Activated naive CD4-positive, alpha-beta T cell (primary cell): ENCODE measurements at regions not wholly inside any gene's neighbourhood (a gene's known extent, or its start where the extent isn't known, plus 50 kb on each side); places are given as distances from the start of the nearest gene placed in this dataset.

Experiments
- DNase-seq, 4 experiments: peaks; one replicate each; lab custom pipeline; 2025; lab: John Stamatoyannopoulos, UW

DNA sequence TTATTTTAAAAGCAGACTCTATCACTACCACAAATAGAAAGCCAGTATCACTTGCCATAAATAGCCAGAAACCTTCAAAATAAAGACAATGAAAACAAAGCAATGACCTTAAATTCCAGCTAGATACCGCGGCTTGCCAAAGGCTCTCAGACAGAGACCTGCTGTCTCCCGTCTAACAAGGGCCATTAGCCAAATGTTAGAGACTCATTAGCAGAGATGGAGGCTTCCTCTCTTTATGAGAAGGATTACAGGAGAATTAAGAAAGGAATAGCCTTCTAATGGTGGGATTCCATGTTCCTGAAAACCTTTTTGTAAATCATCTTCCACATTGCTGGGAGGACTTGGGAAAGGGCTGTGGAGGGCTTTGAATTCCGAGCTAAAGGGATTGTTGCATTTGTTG lies 206.7 kb downstream of the AACS start:
- no peak for DNase-seq

DNA sequence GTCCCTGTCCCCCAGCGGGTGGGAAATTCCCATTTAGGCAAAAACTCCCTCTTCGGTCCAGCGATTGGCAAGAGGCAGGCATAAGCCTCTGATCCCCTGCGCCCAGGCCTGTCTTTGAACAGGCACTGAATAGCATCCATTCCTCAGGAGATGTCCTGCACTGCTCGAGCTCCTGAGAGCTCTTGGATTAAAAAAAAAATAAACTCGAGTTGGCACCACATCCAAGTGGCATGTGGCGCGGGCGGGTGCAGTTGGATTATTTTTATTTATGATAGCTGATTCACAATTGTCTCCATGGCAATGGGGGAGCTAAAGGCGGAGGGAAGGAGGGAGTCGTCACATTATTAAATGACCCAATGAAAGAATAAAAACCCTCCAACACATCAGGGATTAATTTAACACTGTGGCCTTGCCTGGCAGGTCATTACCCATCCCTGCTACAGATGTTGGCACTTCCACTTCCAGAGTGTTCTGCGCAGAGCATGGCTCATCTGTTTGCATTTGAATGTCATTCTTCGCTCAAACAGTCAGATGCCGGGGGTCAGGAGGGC lies 207.2 kb downstream of the AACS start:
- DNase-seq = no peak

DNA sequence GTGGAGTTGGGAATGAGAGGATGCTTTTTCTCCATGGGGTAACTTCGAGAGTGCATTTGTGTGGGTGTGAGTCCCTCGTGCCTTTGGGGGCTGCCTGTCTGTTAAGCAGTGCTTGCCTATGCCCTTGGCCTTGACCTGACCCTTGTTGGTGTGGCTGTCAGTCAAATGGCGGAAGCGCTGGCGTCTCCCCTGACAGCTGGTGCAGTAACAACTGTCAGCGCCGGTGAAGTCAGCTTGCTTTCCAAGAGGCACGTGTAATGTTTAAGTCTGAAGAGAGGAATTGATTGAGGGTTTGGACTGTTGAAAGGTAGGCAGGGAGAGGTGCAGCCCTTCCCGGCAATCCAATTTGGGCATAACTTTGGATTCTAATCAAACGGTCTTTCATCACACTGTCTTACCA lies 211.3 kb downstream of the AACS start:
- DNase-seq = no peak

GRCh38 chr12:125280482-125281377 lies 215.5 kb downstream of the AACS start:
- DNase-seq = no peak

DNA sequence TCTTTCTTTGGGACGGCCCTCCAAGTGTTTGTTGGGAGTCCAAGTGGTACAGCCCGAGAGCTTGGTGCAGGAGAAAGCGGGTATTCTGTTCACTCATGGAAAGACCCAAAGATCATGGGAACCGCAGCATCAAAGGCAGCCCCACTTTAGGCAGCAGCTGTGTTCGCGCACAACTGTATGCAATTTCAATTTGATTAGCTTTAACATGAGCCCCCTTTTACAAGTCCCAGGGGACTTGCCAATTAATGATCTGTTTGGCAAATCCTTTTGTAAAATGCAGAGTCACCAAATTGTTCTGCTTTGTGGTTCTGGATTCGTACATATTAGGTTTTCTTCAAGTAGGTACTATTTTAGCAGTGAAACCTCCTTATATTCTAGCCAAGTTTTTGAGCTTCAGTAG lies 217.7 kb downstream of the AACS start:
- DNase-seq = no peak

DNA sequence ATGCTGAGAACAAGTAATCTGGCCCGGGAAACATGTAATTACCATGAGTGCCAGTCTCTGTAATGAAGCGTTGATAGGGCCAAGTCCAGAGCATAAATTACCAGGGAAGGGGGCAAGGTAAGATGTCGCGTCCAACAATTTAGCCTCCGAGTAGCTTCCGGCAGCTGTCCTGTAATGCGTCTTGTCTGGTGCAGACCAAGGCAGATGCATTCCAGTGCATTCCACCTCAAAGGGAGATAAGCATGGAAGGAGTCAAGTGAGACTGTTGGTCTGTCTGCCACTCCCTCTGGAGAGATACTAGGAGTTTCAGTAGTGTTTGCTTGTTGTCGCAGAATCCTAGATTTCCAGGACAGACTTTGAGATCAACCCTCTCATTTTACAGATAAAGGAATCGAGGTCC lies 218.3 kb downstream of the AACS start:
- DNase-seq = no peak

- DNase-seq = no peak
These were observed 218.9 kb downstream of the AACS start for GRCh38 chr12:125284087-125284486.

DNA sequence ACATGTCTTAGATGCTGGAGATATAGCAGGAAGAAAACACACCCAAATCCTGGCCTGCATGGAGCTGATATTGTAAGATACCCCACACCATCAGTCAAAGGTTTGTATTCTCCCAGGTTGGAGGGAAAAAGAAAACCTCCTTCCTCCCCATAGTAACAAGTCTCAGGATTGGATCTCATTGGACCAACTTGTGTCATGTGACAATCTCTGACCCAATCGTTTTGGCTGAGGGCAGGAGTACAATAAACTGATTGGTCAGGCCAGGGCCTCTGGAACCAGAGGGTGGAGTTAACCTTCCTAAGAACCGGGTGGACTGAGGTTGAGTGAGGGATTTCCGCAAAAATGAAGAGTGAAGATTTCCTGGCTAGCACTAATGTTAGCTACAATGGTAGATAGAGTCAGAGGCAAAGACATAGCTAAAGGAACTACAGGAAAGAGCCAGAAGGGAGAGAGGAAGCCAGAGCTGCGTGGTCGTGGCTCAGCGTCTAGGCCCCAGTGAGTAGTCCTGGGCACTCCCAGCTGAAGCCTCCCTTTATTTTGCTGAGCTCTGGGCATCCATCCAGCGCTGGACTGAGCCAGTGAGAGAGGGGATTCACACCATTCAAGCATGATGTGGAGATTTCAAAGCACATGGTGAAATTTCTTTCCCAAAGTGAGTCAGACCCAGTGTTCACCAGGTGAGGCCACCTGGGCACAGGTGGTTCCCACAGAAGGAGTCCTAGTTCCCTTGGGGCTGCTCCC lies 219.9 kb downstream of the AACS start:
- no peak for DNase-seq

DNA sequence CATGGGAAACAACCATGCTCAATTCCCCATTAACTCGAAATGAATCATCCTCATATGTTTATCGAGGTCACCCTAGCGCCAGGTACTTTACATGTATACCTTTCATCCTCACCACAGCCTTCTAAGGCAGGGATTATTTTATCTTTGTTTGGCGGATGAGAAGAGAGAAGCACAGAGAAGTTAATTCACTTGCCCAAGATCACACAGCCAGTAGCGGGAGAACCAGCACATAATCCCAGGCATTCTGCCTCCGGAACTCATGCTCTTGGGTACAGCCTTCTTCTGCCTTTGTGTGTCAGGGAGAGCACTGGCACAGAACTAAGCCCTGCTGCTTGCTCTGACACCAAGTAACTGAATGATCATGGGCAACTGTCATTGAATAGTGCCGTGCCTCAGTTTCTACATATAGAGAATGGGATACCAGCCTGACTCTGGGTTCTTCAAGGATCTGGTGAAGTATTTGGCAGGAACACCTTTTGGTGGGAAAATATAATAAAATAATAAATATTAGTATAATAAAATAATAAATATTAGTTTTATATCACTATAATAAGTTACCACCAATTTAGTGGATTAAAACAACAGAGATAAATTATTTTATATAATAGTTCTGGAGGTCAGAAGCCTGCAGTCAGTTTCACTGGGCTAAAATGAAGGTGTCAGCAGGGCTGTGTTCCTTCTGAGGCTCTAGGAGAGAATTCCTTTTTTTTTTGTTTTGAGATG lies 220.9 kb downstream of the AACS start:
- DNase-seq = no peak

- DNase-seq = no peak
These were observed 222.1 kb downstream of the AACS start for GRCh38 chr12:125287155-125287847.

DNA sequence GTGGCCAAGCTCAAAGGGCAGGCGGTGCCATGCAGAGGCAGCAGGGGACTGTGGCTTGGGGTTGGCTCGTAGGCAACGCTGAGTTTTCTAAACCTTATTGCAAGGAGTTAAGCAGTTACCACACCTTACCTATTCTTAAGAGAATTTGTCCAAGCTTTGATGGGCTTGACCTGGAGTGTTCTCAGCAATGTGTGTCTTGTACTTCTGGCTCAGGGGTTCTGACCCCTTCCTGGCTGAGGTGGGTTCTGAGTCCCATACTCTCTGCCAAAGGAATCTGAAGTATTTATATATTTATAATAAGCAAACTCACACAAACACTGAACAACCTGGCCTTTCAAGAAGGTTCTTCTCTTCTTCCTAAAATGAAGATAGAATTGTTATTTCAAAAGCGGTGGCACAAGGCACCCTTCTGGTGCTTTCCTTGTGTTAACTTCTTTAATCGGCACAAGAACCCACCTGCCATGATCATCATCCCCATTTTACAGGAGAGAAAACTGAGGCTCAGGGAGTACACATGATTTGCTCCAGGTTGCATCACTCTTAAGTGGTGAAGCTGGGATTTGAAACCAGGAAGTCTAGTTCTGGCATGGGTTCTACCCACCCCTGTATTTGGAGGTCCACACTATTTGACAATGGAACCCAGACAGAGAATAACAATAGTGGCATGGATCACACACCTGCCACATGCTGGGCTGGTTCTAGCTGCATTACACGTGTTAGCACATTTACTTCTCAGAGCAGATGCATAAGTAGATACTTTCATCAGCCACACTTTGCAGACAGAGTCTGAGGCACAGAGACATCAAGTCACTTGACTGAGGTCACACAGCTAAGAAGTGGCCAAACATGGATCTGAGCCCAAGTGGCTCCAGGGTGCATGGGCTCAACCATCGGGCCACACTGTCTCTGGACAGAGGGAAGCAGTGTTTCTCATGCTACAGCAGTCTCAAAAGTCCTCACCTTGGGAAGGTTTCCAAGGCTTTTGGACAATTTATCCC lies 224.0 kb downstream of the AACS start:
- no peak for DNase-seq

DNA sequence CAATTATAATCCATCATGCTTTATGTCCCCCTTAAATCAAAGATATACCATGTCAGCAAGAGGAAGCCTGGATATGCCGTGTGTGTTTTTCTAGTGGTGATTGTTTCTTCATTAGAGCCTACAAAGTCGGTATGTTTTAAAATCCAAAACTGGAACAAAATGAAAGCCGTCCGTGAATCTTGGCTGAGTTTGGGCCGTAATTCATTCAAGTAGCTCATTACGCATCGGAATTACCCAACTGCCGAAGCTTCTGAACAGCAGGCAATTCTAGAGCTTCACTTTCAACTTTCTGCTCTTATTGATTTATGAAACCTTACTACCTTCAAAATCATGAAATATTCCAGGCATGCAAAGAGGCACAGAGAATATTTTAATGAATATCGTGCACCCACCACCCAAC lies 224.7 kb downstream of the AACS start:
- DNase-seq = no peak

DNA sequence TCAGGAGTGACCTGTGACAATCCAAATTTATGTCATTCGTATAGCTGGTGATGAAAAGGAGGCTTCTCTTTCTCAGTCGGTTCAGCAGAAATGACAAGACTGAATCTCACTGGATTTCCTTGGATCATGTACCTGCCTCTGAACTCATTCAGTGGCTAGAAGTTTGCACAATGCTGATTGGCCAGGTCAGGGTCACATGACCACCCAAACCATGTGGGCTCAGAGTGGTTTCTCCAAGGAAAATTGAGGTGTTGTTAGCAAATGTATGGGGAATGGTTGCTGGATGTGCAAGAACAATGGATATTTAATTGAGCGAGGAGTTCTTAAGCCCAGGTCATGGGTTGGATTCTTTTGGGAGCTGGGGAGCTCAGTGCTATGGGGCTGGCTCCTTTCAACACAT lies 227.5 kb downstream of the AACS start:
- DNase-seq = no peak

GRCh38 chr12:125295550-125295949 lies 230.3 kb downstream of the AACS start:
- DNase-seq = no peak

DNA sequence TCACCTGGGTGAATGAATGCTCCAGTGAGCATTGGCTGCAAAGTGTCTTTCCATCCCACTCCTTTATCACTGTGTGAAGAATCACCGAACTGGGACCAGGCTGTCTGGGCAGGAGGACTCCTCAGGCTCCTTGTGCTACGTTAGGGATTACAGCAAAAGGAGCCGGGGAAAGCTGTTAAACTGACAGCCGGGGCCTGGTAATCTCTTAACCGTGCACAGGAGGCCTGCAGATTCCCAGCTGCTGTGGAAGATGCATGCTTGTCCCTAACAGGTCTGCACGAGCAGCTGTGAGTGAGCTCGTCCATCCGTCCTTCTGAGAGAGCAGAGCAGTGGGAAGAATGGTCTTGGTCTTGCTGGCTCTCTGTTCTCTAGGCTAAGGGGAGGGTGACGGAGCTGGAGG lies 231.5 kb downstream of the AACS start:
- DNase-seq = no peak

- DNase-seq = no peak
These were observed 234.6 kb downstream of the AACS start for GRCh38 chr12:125299840-125300239.

DNA sequence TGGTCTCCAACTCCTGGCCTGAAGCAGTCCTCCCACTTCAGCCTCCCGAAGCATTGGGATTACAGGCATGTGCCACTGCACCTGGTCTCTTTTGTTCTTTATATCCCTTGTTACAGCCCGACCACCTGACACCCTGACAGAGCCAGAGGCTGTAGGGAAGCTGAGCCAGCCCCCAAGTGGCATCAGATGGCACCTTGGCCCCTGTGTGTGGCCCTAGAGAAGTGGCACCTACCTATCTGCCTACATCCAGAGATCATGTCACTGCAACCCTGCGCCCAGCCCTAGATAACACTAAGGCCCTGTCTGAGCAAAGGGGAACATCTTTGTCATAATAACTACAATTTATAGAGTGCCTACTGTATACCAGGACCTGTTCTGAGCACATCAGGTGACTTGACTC lies 235.0 kb downstream of the AACS start:
- DNase-seq = no peak

DNA sequence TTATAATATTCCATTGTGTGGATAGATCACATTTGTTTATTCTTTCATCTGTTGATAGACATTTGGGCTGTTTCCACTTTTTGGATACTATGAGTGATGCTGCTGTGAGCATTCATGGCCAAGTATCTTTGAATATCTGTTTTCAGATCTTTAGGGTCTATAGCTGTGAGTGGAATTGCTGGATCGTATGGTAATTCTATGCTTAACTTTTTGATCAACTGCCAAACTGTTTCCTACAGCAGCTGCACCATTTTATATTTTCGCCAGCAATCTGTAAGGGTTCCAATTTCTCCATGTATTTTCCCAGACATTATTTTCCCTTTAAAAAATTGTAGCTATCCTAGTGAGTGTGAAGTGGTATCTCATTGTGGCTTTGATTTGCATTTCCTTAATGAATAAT lies 238.1 kb downstream of the AACS start:
- DNase-seq = no peak

- no peak for DNase-seq
These were observed 238.8 kb downstream of the AACS start for GRCh38 chr12:125304029-125304428.

GRCh38 chr12:125305231-125305630 lies 240.0 kb downstream of the AACS start:
- no peak for DNase-seq

GRCh38 chr12:125310461-125310860 lies 245.2 kb downstream of the AACS start:
- DNase-seq = no peak
